ENCODE measurements at regions not wholly inside any gene's neighbourhood (a gene's known extent, or its start where the extent isn't known, plus 50 kb on each side); places are given as distances from the start of the nearest gene placed in this dataset.

GRCh38 chr4:180084561-180084960 is 2158.6 kb upstream of the TENM3 start:
- Histone ChIP-seq H3K27me3 (ENCODE audit: insufficient read depth, low read depth, severe bottlenecking) (no peaks in the 10 kb centered on the region), H3K27ac (no peak overlapping the region), H3K9me3 (ENCODE audit: severe bottlenecking) (no peaks in the 10 kb centered on the region), H3K36me3 (no peaks in the 10 kb centered on the region), H3K4me3 (ENCODE audit: low read depth, low read length) (no peak overlapping the region)
- DNase-seq = no peak
- TF ChIP-seq CTCF (IDR thresholded peaks at IDR 0.05; ENCODE audit: low read depth, low read length) = no peak

GRCh38 chr4:180086480-180087190 is 2156.6 kb upstream of the TENM3 start:
- no peaks in the 10 kb centered on the region for H3K36me3 ChIP-seq

GRCh38 chr4:180098586-180098985 is 2144.6 kb upstream of the TENM3 start:
- DNase-seq = no peak
- Histone ChIP-seq H3K9me3 (ENCODE audit: severe bottlenecking) (no peaks in the 10 kb centered on the region), H3K27ac (no peak overlapping the region), H3K27me3 (ENCODE audit: insufficient read depth, low read depth, severe bottlenecking) (no peaks in the 10 kb centered on the region), H3K4me3 (ENCODE audit: low read depth, low read length) (no peak overlapping the region), H3K36me3 (no peaks in the 10 kb centered on the region)
- no peak for TF ChIP-seq CTCF (IDR thresholded peaks at IDR 0.05; ENCODE audit: low read depth, low read length)

More at GRCh38 chr4:180086480-180087190, 2156.6 kb upstream of the TENM3 start:
- H3K27ac ChIP-seq = no peak overlapping the region
- H3K9me3 ChIP-seq (ENCODE audit: severe bottlenecking) = no peaks in the 10 kb centered on the region
- H3K4me3 ChIP-seq (ENCODE audit: low read depth, low read length) = no peak overlapping the region
- no peak for TF ChIP-seq CTCF (IDR thresholded peaks at IDR 0.05; ENCODE audit: low read depth, low read length)
- no peaks in the 10 kb centered on the region for H3K27me3 ChIP-seq (ENCODE audit: insufficient read depth, low read depth, severe bottlenecking)
- DNase-seq = no peak

- Histone ChIP-seq H3K9me3 (ENCODE audit: severe bottlenecking) (no peaks in the 10 kb centered on the region), H3K27ac (no peak overlapping the region), H3K36me3 (no peaks in the 10 kb centered on the region), H3K27me3 (ENCODE audit: insufficient read depth, low read depth, severe bottlenecking) (no peaks in the 10 kb centered on the region), H3K4me3 (ENCODE audit: low read depth, low read length) (no peak overlapping the region)
- no peak for DNase-seq
- TF ChIP-seq CTCF (IDR thresholded peaks at IDR 0.05; ENCODE audit: low read depth, low read length) = no peak
Measured at GRCh38 chr4:180099957-180100356, 2143.2 kb upstream of the TENM3 start.

- TF ChIP-seq CTCF (IDR thresholded peaks at IDR 0.05; ENCODE audit: low read depth, low read length) = no peak
- no peak overlapping the region for H3K4me3 ChIP-seq (ENCODE audit: low read depth, low read length)
- H3K36me3 ChIP-seq = no peaks in the 10 kb centered on the region
- H3K9me3 ChIP-seq (ENCODE audit: severe bottlenecking) = no peaks in the 10 kb centered on the region
- H3K27me3 ChIP-seq (ENCODE audit: insufficient read depth, low read depth, severe bottlenecking) = no peaks in the 10 kb centered on the region
- no peak overlapping the region for H3K27ac ChIP-seq
- no peak for DNase-seq
Measured at GRCh38 chr4:180100433-180101344, 2142.5 kb upstream of the TENM3 start.
